ENCODE measurements at regions not wholly inside any gene's neighbourhood (a gene's known extent, or its start where the extent isn't known, plus 50 kb on each side); places are given as distances from the start of the nearest gene placed in this dataset.
"Not testable (repeated sequence)": the region's sequence is repeated elsewhere in the genome, so short reads cannot be mapped to it uniquely, and the experiment has no call there.

GRCh38 chr2:10196948-10197696, 74.6 kb downstream of the RRM2 start:
- H3K27ac ChIP-seq: no peak overlapping the region
- H3K4me3 ChIP-seq (ENCODE audit: low read depth, low read length): no peak overlapping the region
- no peak for TF ChIP-seq CTCF (IDR thresholded peaks at IDR 0.05)
- no peaks in the 10 kb centered on the region for H3K79me2 ChIP-seq
- H3K36me3 ChIP-seq (ENCODE audit: control insufficient read depth, insufficient read depth, low read length): no peaks in the 10 kb centered on the region
- H2AFZ ChIP-seq: no peak overlapping the region
- no peak overlapping the region for H3K4me2 ChIP-seq (ENCODE audit: low read length)
- no peaks in the 10 kb centered on the region for H3K9me3 ChIP-seq (ENCODE audit: control insufficient read depth, low read length)
- no peak overlapping the region for H3K9ac ChIP-seq
- no peaks in the 10 kb centered on the region for H3K4me1 ChIP-seq
- H3K27me3 ChIP-seq (ENCODE audit: control insufficient read depth, insufficient read depth, low read length): no peaks in the 10 kb centered on the region

- no peak overlapping the region for H3K4me2 ChIP-seq (ENCODE audit: low read length)
- no peak overlapping the region for H2AFZ ChIP-seq
- no peaks in the 10 kb centered on the region for H3K4me1 ChIP-seq
- no peaks in the 10 kb centered on the region for H3K79me2 ChIP-seq
- no peaks in the 10 kb centered on the region for H3K9me3 ChIP-seq (ENCODE audit: control insufficient read depth, low read length)
- H3K4me3 ChIP-seq (ENCODE audit: low read depth, low read length): no peak overlapping the region
- H3K27me3 ChIP-seq (ENCODE audit: control insufficient read depth, insufficient read depth, low read length): no peaks in the 10 kb centered on the region
- H3K36me3 ChIP-seq (ENCODE audit: control insufficient read depth, insufficient read depth, low read length): no peaks in the 10 kb centered on the region
- no peak for TF ChIP-seq CTCF (IDR thresholded peaks at IDR 0.05)
- H3K27ac ChIP-seq: no peak overlapping the region
- no peak overlapping the region for H3K9ac ChIP-seq
Observed at GRCh38 chr2:10197697-10198076, 75.1 kb downstream of the RRM2 start.

GRCh38 chr2:10198482-10198881, 75.9 kb downstream of the RRM2 start:
- H3K4me2 ChIP-seq (ENCODE audit: low read length); H3K4me1 ChIP-seq; H3K27me3 ChIP-seq (ENCODE audit: control insufficient read depth, insufficient read depth, low read length); H3K27ac ChIP-seq; H2AFZ ChIP-seq; H3K9ac ChIP-seq; H3K36me3 ChIP-seq (ENCODE audit: control insufficient read depth, insufficient read depth, low read length); H3K79me2 ChIP-seq; H3K4me3 ChIP-seq (ENCODE audit: low read depth, low read length); H3K9me3 ChIP-seq (ENCODE audit: control insufficient read depth, low read length): not testable (repeated sequence)

- no peaks in the 10 kb centered on the region for H3K27me3 ChIP-seq (ENCODE audit: control insufficient read depth, insufficient read depth, low read length)
- H3K27ac ChIP-seq: no peak overlapping the region
- no peaks in the 10 kb centered on the region for H3K4me1 ChIP-seq
- H2AFZ ChIP-seq: peak overlapping the region; percentile 2
- H3K36me3 ChIP-seq (ENCODE audit: control insufficient read depth, insufficient read depth, low read length): no peaks in the 10 kb centered on the region
- no peak overlapping the region for H3K9ac ChIP-seq
- no peaks in the 10 kb centered on the region for H3K9me3 ChIP-seq (ENCODE audit: control insufficient read depth, low read length)
- no peaks in the 10 kb centered on the region for H3K79me2 ChIP-seq
- peak overlapping the region; percentile 53 for H3K4me2 ChIP-seq (ENCODE audit: low read length)
- TF ChIP-seq CTCF (IDR thresholded peaks at IDR 0.05): no peak
- H3K4me3 ChIP-seq (ENCODE audit: low read depth, low read length): no peak overlapping the region
Observed at GRCh38 chr2:10201201-10201600, 78.7 kb downstream of the RRM2 start.

GRCh38 chr2:10202131-10202665, 79.7 kb downstream of the RRM2 start:
- Histone ChIP-seq H3K4me2 (ENCODE audit: low read length) (no peak overlapping the region), H3K9me3 (ENCODE audit: control insufficient read depth, low read length) (no peaks in the 10 kb centered on the region), H3K4me3 (ENCODE audit: low read depth, low read length) (no peak overlapping the region), H3K27me3 (ENCODE audit: control insufficient read depth, insufficient read depth, low read length) (no peaks in the 10 kb centered on the region), H3K4me1 (no peaks in the 10 kb centered on the region), H3K36me3 (ENCODE audit: control insufficient read depth, insufficient read depth, low read length) (no peaks in the 10 kb centered on the region), H3K79me2 (no peaks in the 10 kb centered on the region), H3K9ac (no peak overlapping the region), H2AFZ (no peak overlapping the region), H3K27ac (no peak overlapping the region)
- no peak for TF ChIP-seq CTCF (IDR thresholded peaks at IDR 0.05)
